Sigmoid colon (tissue), 6 donors: ENCODE measurements at regions not wholly inside any gene's neighbourhood (a gene's known extent, or its start where the extent isn't known, plus 50 kb on each side); places are given as distances from the start of the nearest gene placed in this dataset.

Experiments
- DNase-seq: peaks from one replicate; pipeline ENCODE4 v3.0.0-alpha.2; 2019
- H3K27ac ChIP-seq, 4 donors: fragments of 200-600 bp; sonication (generic); one replicate each; pipeline ENCODE4 v1.5.1; 2016 to 2019; ENCODE audit warnings: mild to moderate bottlenecking in 1 of 4
- H3K27me3 ChIP-seq, 3 donors: fragments of 200-600 bp; sonication (generic); one replicate each; pipeline ENCODE4 v1.5.1; 2019; ENCODE audit warnings: mild to moderate bottlenecking in 1 of 3
- H3K36me3 ChIP-seq, 4 donors: fragments of 200-600 bp; sonication (generic); one replicate each; pipeline ENCODE4 v1.5.1; 2016 to 2019
- H3K4me1 ChIP-seq, 4 donors: fragments of 200-600 bp; sonication (generic); one replicate each; pipeline ENCODE4 v1.5.1; 2017 to 2019
- H3K4me3 ChIP-seq, 4 donors: fragments of 200-600 bp; sonication (generic); one replicate each; pipeline ENCODE4 v1.5.1; 2017 to 2019; ENCODE audit warnings: mild to moderate bottlenecking in 2 of 4, moderate library complexity in 1 of 4
- H3K9me3 ChIP-seq, 4 donors: fragments of 200-600 bp in 3 of 4; sonication (generic) in 3 of 4; one replicate each; pipeline versions ENCODE4 v1.5.1 to v1.6.1; 2013 to 2019
- EP300 ChIP-seq, 4 donors: sonication (generic); formaldehyde crosslinking; IDR thresholded peaks; one replicate each; pipeline ENCODE4 v1.6.1; 2017; ENCODE audit warnings: antibody characterized with exemption in 4 of 4
- POLR2A ChIP-seq, 2 donors: fragments of 450-650 bp; IDR thresholded peaks; one replicate each; pipeline ENCODE4 v1.6.1; 2016; ENCODE audit warnings: antibody characterized with exemption in 2 of 2, mild to moderate bottlenecking in 2 of 2, moderate library complexity in 2 of 2
- POLR2AphosphoS5 ChIP-seq, 4 donors: sonication (generic); formaldehyde crosslinking; IDR thresholded peaks; one replicate each; pipeline ENCODE4 v1.6.1; 2017; ENCODE audit warnings: antibody characterized with exemption in 4 of 4
- WGBS, 2 donors: extraction: QIAGEN DNeasy Blood & Tissue Kit; methylation state at CpG; one replicate each; pipeline ENCODE4 v1.1.7; 2013; 5-methylcytosine and 5-hydroxymethylcytosine counted together
- intact Hi-C: fragments of 100-400 bp; cut with DNase I; formaldehyde crosslinking; loops from one replicate; pipeline ENCODE4 v1.15.1; 2023
- TF ChIP-seq, protein P1 (sequence below), 4 experiments: fragments of 450-650 bp in 3 of 4; fragments of 200-600 bp in 1 of 4; IDR thresholded peaks; one replicate each; pipeline ENCODE4 v1.5.1; 2016 to 2019; ENCODE audit warnings: antibody characterized with exemption in 4 of 4, mild to moderate bottlenecking in 3 of 4, moderate library complexity in 2 of 4
- donor health status: healthy with polysubstance abuse.
- donor health status: healthy.

DNA sequence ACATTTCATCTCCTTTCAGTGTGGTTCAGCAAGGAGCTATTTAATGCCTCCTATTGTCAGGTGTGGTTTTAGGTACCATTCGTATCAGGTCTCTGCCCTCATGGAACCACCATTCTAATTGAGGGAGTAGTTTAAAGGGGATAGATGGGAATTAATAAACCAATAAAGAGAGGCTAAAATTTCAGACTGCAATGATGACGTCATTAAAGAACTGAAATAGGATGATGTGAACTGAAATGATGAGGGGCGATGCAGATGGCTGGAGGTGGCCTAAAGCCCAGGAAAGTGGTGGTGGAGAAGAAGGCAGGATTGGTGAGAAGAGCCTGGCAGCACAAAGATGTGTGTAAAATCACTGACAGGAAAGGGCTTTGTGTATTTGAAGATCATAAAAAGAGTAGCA, 148.9 kb upstream of the RBFOX1 start:
- Histone ChIP-seq H3K9me3 (peaks cover 0 to 6% (median 0%) of the 10 kb centered on the region in 4 donors), H3K36me3 (no peaks in the 10 kb centered on the region), H3K4me3 (no peak overlapping the region), H3K27me3 (no peaks in the 10 kb centered on the region), H3K27ac (no peak overlapping the region), H3K4me1 (no peaks in the 10 kb centered on the region)
- 55 to 82% methylated on average over 3 of the region's 3 CpGs for WGBS, 2 donors
- intact Hi-C loops: no loop called here
- TF ChIP-seq POLR2AphosphoS5 (IDR thresholded peaks at IDR 0.05) (no peak), POLR2A (IDR thresholded peaks at IDR 0.05) (no peak), EP300 (IDR thresholded peaks at IDR 0.05) (no peak)
- TF ChIP-seq, protein P1, sequence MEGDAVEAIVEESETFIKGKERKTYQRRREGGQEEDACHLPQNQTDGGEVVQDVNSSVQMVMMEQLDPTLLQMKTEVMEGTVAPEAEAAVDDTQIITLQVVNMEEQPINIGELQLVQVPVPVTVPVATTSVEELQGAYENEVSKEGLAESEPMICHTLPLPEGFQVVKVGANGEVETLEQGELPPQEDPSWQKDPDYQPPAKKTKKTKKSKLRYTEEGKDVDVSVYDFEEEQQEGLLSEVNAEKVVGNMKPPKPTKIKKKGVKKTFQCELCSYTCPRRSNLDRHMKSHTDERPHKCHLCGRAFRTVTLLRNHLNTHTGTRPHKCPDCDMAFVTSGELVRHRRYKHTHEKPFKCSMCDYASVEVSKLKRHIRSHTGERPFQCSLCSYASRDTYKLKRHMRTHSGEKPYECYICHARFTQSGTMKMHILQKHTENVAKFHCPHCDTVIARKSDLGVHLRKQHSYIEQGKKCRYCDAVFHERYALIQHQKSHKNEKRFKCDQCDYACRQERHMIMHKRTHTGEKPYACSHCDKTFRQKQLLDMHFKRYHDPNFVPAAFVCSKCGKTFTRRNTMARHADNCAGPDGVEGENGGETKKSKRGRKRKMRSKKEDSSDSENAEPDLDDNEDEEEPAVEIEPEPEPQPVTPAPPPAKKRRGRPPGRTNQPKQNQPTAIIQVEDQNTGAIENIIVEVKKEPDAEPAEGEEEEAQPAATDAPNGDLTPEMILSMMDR (IDR thresholded peaks at IDR 0.05): no peak
- DNase-seq: no peak

DNA sequence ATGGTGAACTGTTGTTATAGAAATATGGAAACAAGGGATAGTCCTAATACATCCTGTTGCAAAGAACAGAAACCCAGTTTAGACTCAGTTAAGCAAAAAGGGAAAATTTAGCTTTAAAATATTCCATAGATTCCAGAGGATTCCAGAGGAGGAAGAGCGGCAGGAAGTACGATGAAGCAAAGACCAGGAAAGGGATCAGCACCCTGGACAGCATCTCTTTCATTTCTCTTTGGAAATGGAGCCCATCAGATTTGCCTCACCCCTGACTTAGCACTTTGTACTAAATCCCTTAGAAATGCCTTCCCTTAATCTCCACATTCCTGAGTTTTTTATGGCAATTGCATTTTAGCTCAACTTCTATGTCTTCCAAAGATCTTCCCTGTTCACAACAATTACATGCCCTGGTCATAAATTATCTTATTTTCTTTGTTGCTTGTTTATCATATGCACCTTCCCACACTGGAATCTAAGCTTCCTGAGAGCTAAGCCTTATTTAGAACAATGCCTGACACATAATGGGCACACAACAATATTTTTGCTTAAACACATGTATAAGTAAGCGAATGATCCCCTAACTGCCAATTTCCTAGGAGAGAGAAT, 150.0 kb upstream of the RBFOX1 start:
- 57 to 67% methylated on average over 3 of the region's 3 CpGs for WGBS, 2 donors
- no peak for TF ChIP-seq EP300 (IDR thresholded peaks at IDR 0.05)
- no peak for TF ChIP-seq POLR2A (IDR thresholded peaks at IDR 0.05)
- TF ChIP-seq, protein P1 (IDR thresholded peaks at IDR 0.05): no peak
- no peak for TF ChIP-seq POLR2AphosphoS5 (IDR thresholded peaks at IDR 0.05)
- Histone ChIP-seq H3K9me3 (peaks cover 0 to 10% (median 0%) of the 10 kb centered on the region in 4 donors), H3K4me1 (no peaks in the 10 kb centered on the region), H3K27me3 (no peaks in the 10 kb centered on the region), H3K4me3 (no peak overlapping the region), H3K36me3 (no peaks in the 10 kb centered on the region), H3K27ac (no peak overlapping the region)
- intact Hi-C loops: no loop called here
- no peak for DNase-seq

DNA sequence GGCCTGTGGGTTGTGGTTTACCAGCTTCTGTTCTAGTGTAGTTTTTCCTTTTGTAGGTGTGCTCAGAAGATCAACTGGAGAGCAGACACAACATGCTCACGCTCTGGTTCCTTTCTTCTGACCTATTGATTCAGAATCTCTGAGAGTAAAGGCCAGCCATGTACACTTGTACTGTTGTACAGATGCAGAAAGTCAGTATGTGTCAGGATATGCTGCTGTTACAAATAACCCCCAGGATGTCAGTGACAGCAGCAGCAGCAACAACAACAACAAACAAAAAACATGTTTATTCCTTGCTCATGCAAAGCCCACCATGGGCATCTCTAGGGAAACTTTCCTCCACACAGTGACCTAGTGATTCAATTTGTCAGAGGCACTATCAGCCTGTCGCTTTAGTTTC, 154.8 kb upstream of the RBFOX1 start:
- 68 to 89% methylated on average over 2 of the region's 2 CpGs for WGBS, 2 donors
- no peak overlapping the region for H3K27ac ChIP-seq
- no peaks in the 10 kb centered on the region for H3K36me3 ChIP-seq
- no peaks in the 10 kb centered on the region for H3K27me3 ChIP-seq
- peaks cover 0 to 9% (median 0%) of the 10 kb centered on the region in 4 donors for H3K9me3 ChIP-seq
- TF ChIP-seq, protein P1 (IDR thresholded peaks at IDR 0.05): no peak
- TF ChIP-seq POLR2AphosphoS5 (IDR thresholded peaks at IDR 0.05): no peak
- TF ChIP-seq EP300 (IDR thresholded peaks at IDR 0.05): no peak
- TF ChIP-seq POLR2A (IDR thresholded peaks at IDR 0.05): no peak
- intact Hi-C loops: no loop called here
- H3K4me3 ChIP-seq: no peak overlapping the region
- DNase-seq: no peak
- no peaks in the 10 kb centered on the region for H3K4me1 ChIP-seq

DNA sequence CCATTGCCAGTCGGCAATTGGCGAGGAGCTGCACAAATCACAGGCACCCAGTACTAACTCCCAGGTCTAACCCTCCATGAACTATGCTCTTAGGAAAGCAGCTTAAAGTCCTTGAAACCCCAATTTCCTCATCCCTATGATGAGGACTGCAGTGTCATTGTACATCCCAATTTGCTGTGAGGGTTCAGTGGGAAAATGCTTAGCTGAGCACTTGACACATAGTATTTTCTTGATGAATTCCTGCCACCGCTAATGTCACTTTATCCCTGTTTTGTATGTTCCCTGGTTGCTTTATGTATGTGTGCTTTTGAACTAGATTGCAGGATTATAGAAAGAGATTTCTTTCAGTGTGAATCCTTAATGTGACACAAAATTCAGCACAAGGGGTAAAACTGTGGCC, 161.5 kb upstream of the RBFOX1 start:
- Histone ChIP-seq H3K9me3 (no peaks in the 10 kb centered on the region), H3K27me3 (no peaks in the 10 kb centered on the region), H3K4me1 (no peaks in the 10 kb centered on the region), H3K4me3 (no peak overlapping the region), H3K27ac (no peak overlapping the region), H3K36me3 (no peaks in the 10 kb centered on the region)
- TF ChIP-seq POLR2A (IDR thresholded peaks at IDR 0.05) (no peak), POLR2AphosphoS5 (IDR thresholded peaks at IDR 0.05) (no peak), EP300 (IDR thresholded peaks at IDR 0.05) (no peak)
- TF ChIP-seq, protein P1 (IDR thresholded peaks at IDR 0.05): no peak
- no peak for DNase-seq
- 89 to 93% methylated on average over 3 of the region's 3 CpGs for WGBS, 2 donors
- intact Hi-C loops: no loop called here

DNA sequence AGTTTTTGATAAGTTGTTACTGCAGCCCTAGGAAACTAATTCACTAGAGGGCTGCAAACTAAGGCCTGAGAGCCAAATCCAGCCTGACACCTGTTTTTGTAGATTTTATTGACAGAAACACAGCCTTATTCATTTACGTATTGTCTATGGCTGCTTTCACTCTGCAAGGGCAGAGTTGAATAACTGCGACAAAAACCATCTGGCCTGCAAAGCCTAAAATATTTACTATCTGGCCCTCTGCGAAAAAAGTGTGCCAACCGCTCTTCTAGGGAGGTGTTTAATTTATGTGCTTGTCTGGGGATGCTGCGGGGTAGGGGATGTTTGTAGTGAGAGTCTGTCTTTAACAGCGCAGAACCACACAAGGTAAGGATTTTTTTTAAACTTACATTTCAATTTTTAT, 165.0 kb upstream of the RBFOX1 start:
- Histone ChIP-seq H3K9me3 (no peaks in the 10 kb centered on the region), H3K27me3 (no peaks in the 10 kb centered on the region), H3K4me3 (no peak overlapping the region), H3K36me3 (no peaks in the 10 kb centered on the region), H3K27ac (no peak overlapping the region), H3K4me1 (no peaks in the 10 kb centered on the region)
- TF ChIP-seq POLR2A (IDR thresholded peaks at IDR 0.05): no peak
- no peak for TF ChIP-seq EP300 (IDR thresholded peaks at IDR 0.05)
- TF ChIP-seq, protein P1 (IDR thresholded peaks at IDR 0.05): no peak
- TF ChIP-seq POLR2AphosphoS5 (IDR thresholded peaks at IDR 0.05): no peak
- no peak for DNase-seq
- 60 to 70% methylated on average over 6 of the region's 6 CpGs for WGBS, 2 donors
- intact Hi-C loops: no loop called here
